ENCODE measurements at regions not wholly inside any gene's neighbourhood (a gene's known extent, or its start where the extent isn't known, plus 50 kb on each side); places are given as distances from the start of the nearest gene placed in this dataset.

- peak; percentile 24 for DNase-seq
These were observed 105.3 kb downstream of the TSN start for GRCh38 chr2:121860758-121861227.

- no peak for DNase-seq
These were observed 106.8 kb downstream of the TSN start for GRCh38 chr2:121862286-121862685.

- DNase-seq, result no peak
These were observed 110.5 kb downstream of the TSN start for GRCh38 chr2:121865914-121866313.

GRCh38 chr2:121866789-121867188, 111.3 kb downstream of the TSN start:
- no peak for DNase-seq

- no peak for DNase-seq
These were observed 113.2 kb downstream of the TSN start for GRCh38 chr2:121868652-121869051.

- no peak for DNase-seq
These were observed 113.9 kb downstream of the TSN start for GRCh38 chr2:121869363-121869762.

- DNase-seq, result no peak
These were observed 114.4 kb downstream of the TSN start for GRCh38 chr2:121869873-121870272.

- no peak for DNase-seq
These were observed 117.2 kb downstream of the TSN start for GRCh38 chr2:121872651-121873050.

DNA sequence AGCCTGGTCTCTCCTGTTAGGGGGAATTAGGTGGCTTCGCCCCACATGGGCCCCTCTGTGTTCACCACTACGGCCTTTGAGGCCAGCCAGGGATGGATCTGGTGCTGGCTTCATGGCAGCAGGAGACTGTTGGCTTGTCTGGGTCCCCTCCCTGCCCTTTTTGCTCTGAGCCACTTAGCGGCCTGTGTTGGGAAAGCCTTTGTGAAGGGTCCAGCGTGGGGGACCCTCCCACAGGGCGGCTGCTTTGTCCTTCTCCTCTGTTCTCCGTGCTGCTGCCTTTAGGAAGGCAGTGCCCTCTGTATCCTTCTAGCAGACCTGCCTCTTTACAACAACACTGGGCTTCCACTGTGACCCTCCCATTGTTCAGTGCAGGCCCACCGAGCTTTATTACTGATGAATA, 118.4 kb downstream of the TSN start:
- no peak for DNase-seq

DNA sequence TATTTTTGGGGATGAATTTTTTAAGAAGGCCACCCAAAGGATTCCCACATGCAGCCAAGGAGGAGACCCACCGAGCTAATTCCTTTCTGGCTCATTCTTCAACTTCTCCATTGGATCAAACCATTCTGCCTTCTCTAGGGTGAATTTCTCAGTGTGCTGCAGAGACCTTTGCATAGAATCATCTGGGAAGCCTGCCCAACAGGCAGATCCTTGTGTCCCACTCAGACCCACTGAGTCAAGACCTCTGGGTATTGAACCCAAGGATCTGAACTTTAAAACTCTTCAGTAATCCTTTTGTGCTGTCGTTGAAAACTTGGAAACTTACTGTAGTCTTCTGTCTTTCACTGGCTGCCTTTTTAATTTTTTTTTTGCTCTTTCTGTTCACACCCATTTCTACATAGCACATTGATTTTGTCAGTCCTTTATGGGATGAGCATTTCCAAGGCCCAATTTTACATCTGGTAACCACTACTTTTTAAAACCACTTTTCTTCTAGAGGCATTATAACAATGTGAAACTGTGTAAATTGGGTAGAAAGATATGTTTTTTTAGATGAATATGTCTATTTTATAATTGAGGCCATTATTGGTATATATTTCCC, 120.2 kb downstream of the TSN start:
- no peak for DNase-seq

- no peak for DNase-seq
These were observed 121.9 kb downstream of the TSN start for GRCh38 chr2:121877366-121877765.

GRCh38 chr2:121880283-121880682, 124.8 kb downstream of the TSN start:
- DNase-seq, result no peak

- no peak for DNase-seq
These were observed 125.6 kb downstream of the TSN start for GRCh38 chr2:121881038-121881437.

- no peak for DNase-seq
These were observed 126.5 kb downstream of the TSN start for GRCh38 chr2:121881950-121882349.

GRCh38 chr2:121884078-121884477, 128.6 kb downstream of the TSN start:
- DNase-seq, result no peak

DNA sequence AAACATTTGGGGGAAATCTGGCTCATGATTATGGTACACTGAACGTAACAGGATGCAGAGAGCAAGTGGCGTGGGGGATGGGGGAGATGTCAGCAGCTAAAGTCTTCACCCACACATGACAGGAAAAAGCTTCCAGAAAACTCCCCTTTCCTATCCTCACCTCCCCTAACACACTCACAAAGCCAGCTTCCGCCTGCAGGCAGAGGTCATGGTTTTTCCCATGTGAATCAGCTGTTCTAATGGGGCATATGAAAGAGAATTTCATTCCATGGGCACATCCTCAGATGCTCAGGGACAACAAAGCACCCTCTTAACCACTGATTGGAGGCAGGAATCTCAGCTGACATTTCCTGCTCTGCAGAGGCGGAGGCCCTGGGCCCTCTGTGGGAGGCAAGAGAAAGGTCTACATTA, 129.1 kb downstream of the TSN start:
- no peak for DNase-seq

DNA sequence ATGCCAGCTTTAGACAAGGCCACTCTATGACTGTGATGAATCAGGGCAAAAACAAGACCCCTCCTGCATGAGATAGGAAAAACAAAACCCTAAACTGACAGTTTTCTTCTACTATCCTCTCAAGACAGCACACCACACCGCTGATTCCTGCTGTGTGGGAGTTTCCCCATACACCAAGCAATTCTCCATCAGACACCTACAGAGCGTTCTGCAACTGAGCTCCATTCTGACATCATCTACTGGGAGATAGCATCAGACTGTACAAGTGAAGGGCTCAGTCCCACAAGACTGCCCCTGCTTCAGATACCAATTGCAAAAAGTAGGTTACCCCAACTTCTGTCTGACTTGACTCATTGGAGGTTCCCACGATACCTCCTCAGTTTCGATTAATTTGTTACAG, 130.6 kb downstream of the TSN start:
- no peak for DNase-seq

GRCh38 chr2:121887513-121888188, 132.2 kb downstream of the TSN start:
- DNase-seq, result no peak

DNA sequence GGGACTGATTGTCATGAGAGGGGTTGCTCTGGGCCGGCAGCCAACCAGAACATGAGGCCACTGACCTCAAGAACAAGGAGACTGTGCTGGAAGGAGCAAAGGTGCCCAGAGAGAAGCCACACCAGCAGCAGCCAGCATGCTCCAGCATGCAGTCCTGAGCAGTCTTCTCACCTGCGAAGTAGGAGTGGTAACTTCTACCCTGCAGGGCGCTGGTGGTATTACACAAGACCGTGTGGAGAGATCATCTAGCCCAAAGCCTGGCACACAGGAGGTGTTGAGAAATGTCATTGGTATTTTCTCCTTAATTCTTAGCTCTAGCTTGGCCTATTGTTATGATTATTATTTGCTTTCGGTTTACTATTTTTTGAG, 132.7 kb downstream of the TSN start:
- DNase-seq, result no peak

- DNase-seq, result no peak
These were observed 134.6 kb downstream of the TSN start for GRCh38 chr2:121890041-121890440.

GRCh38 chr2:121895723-121896571, 140.5 kb downstream of the TSN start:
- DNase-seq, result no peak

- peak; percentile 8 for DNase-seq
These were observed 142.0 kb downstream of the TSN start for GRCh38 chr2:121897335-121897970.

DNA sequence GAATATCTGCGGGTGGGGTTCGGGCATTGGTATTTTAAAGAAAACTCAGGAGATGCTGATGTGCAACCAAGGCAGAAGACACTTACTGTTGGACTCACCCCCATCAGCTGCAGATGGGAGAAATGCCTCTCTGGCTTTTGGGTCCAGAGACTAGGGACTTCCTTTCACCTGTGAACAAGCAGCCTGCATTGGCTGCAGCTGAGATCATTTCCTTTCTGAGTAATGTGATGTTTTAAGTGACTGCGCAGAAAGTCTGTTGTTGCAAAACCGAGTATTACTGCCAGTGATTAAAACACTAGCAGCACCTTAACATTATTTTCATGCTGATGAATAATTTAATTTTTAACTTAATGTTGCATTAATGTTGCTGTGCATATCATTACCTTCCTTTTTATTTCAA, 143.0 kb downstream of the TSN start:
- DNase-seq, result no peak

Measured in renal pelvis (tissue), 1 donor.